CD4-positive, alpha-beta T cell (primary cell): ENCODE measurements at regions not wholly inside any gene's neighbourhood (a gene's known extent, or its start where the extent isn't known, plus 50 kb on each side); places are given as distances from the start of the nearest gene placed in this dataset.

ENCODE experiments used
- ATAC-seq: fragments of 200-7000 bp; cut with Tn5 transposase; one replicate; pipeline ENCODE4 v1.10.0; 2022; ENCODE audit warnings: mild to moderate bottlenecking; ENCODE audit not compliant: poor library complexity
- CTCF ChIA-PET: fragments of 350-600 bp; sonication (Branson Sonifier 250); formaldehyde crosslinking; loops from one replicate; lab custom pipeline; 2021; ENCODE audit warnings: antibody characterized with exemption, inconsistent platforms; lab: Charles Lee
- POLR2A ChIA-PET: fragments of 350-600 bp; sonication (Branson Sonifier 250); formaldehyde crosslinking; loops from one replicate; lab custom pipeline; 2021; ENCODE audit warnings: antibody characterized with exemption, inconsistent platforms; lab: Charles Lee
- DNase-seq, 14 experiments: peaks; one replicate each; pipeline ENCODE4 v3.0.0-alpha.2; 2013 to 2020; ENCODE audit warnings: mixed read lengths in 2 of 14
- H3K27ac ChIP-seq, 2 donors: one replicate each; pipeline versions ENCODE4 v1.5.1 to v1.7.0; 2013; ENCODE audit warnings: low read length in 2 of 2, low read depth in 1 of 2, mild to moderate bottlenecking in 1 of 2
- H3K27me3 ChIP-seq, 2 experiments: 1 replicate in 1 of 2; 2 replicates in 1 of 2; pipeline versions ENCODE4 v1.6.1 to v1.7.0; 2013; ENCODE audit warnings: low read length in 2 of 2, control low read depth in 1 of 2, mild to moderate bottlenecking in 1 of 2, moderate library complexity in 1 of 2; ENCODE audit not compliant: insufficient read depth in 2 of 2, control insufficient read depth in 1 of 2
- H3K36me3 ChIP-seq: one replicate; pipeline ENCODE4 v1.6.1; 2013; ENCODE audit warnings: low read length, control low read depth; ENCODE audit not compliant: insufficient read depth
- H3K4me1 ChIP-seq: one replicate; pipeline ENCODE4 v1.6.1; 2013; ENCODE audit warnings: low read length, control low read depth; ENCODE audit not compliant: insufficient read depth
- H3K4me3 ChIP-seq: one replicate; pipeline ENCODE4 v1.5.1; 2013; ENCODE audit warnings: mild to moderate bottlenecking, low read length, moderate library complexity
- H3K9me3 ChIP-seq, 2 experiments: 1 replicate in 1 of 2; 2 replicates in 1 of 2; pipeline versions ENCODE4 v1.6.1 to v1.7.0; 2013; ENCODE audit warnings: low read length in 2 of 2, mild to moderate bottlenecking in 2 of 2, control low read depth in 1 of 2, moderate library complexity in 1 of 2; ENCODE audit not compliant: control insufficient read depth in 1 of 2, insufficient read depth in 1 of 2
- H3K27ac Mint-ChIP-seq: one replicate; pipeline ENCODE4 v1.8.0; 2020; ENCODE audit warnings: mixed read lengths
- H3K27me3 Mint-ChIP-seq: one replicate; pipeline ENCODE4 v1.8.0; 2021; ENCODE audit warnings: mixed read lengths
- H3K36me3 Mint-ChIP-seq: one replicate; pipeline ENCODE4 v1.8.0; 2021; ENCODE audit warnings: low read depth, mixed read lengths
- H3K4me1 Mint-ChIP-seq: one replicate; pipeline ENCODE4 v1.8.0; 2021; ENCODE audit warnings: low read depth, mixed read lengths
- H3K4me3 Mint-ChIP-seq: one replicate; pipeline ENCODE4 v1.8.0; 2020; ENCODE audit warnings: mild to moderate bottlenecking, mixed read lengths
- H3K9me3 Mint-ChIP-seq: one replicate; pipeline ENCODE4 v1.8.0; 2020; ENCODE audit warnings: mixed read lengths
- CTCF ChIP-seq: fragments of 200-600 bp; IDR thresholded peaks from one replicate; pipeline ENCODE4 v1.8.0; 2022; ENCODE audit warnings: antibody characterized with exemption, mild to moderate bottlenecking
- intact Hi-C, 2 experiments: fragments of 100-400 bp; cut with DNase I in 1 of 2; cut with micrococcal nuclease in 1 of 2; formaldehyde crosslinking; loops; one replicate each; pipeline versions ENCODE4 v1.15.1 to v1.9.0; 2023 to 2025; cut with DNase I, micrococcal nuclease

- DNase-seq (no peak), ATAC-seq (no peak)
- Mint-ChIP-seq H3K36me3 (no peaks in the 10 kb centered on the region), H3K4me3 (no peak overlapping the region), H3K27ac (no peak overlapping the region), H3K9me3 (no peaks in the 10 kb centered on the region), H3K4me1 (no peaks in the 10 kb centered on the region), H3K27me3 (peaks cover 4% of the 10 kb centered on the region)
- intact Hi-C loops: no loop called here
- ChIA-PET POLR2A (interaction anchor here (1.7 kb wide), 1 partner anchor 536 kb away, joined by 4 read pairs; no protein-coding TSS in a partner anchor), CTCF (no interaction called here)
- Histone ChIP-seq H3K4me1 (peaks cover 5% of the 10 kb centered on the region), H3K27me3 (no peaks in the 10 kb centered on the region), H3K9me3 (no peaks in the 10 kb centered on the region), H3K4me3 (no peak overlapping the region), H3K36me3 (no peaks in the 10 kb centered on the region), H3K27ac (no peak overlapping the region)
- TF ChIP-seq CTCF: no peak
These were observed 120.1 kb upstream of the IL12B start for GRCh38 chr5:159450417-159450816.

- Mint-ChIP-seq H3K4me3 (no peak overlapping the region), H3K27ac (no peak overlapping the region), H3K36me3 (no peaks in the 10 kb centered on the region), H3K27me3 (peaks cover 4% of the 10 kb centered on the region), H3K9me3 (no peaks in the 10 kb centered on the region), H3K4me1 (no peaks in the 10 kb centered on the region)
- Histone ChIP-seq H3K4me1 (peaks cover 5% of the 10 kb centered on the region), H3K9me3 (no peaks in the 10 kb centered on the region), H3K36me3 (no peaks in the 10 kb centered on the region), H3K4me3 (no peak overlapping the region), H3K27ac (no peak overlapping the region), H3K27me3 (no peaks in the 10 kb centered on the region)
- intact Hi-C loops: no loop called here
- ChIA-PET POLR2A (interaction anchor here (0.8 to 1.7 kb wide), 2 partner anchors 18 to 535 kb away, joined by 4 read pairs; no protein-coding TSS in a partner anchor), CTCF (no interaction called here)
- DNase-seq (no peak), ATAC-seq (no peak)
- TF ChIP-seq CTCF: no peak
These were observed 121.1 kb upstream of the IL12B start for GRCh38 chr5:159451197-159452052.

- H3K4me3 ChIP-seq: no peak overlapping the region
- POLR2A ChIA-PET: no interaction called here
- no peaks in the 10 kb centered on the region for H3K9me3 ChIP-seq
- ATAC-seq (no peak), DNase-seq (peak in 2 of 14 experiments; percentile 20 to 30)
- Mint-ChIP-seq H3K27me3 (peaks cover 4% of the 10 kb centered on the region), H3K27ac (no peak overlapping the region), H3K4me1 (no peaks in the 10 kb centered on the region), H3K36me3 (no peaks in the 10 kb centered on the region), H3K4me3 (no peak overlapping the region), H3K9me3 (no peaks in the 10 kb centered on the region)
- no peaks in the 10 kb centered on the region for H3K36me3 ChIP-seq
- no peaks in the 10 kb centered on the region for H3K27me3 ChIP-seq
- TF ChIP-seq CTCF: no peak
- H3K4me1 ChIP-seq: peaks cover 5% of the 10 kb centered on the region
- CTCF ChIA-PET: no interaction called here
- intact Hi-C loops: no loop called here
- H3K27ac ChIP-seq: no peak overlapping the region
These were observed 122.3 kb upstream of the IL12B start for GRCh38 chr5:159452480-159453167.
